ENCODE measurements at regions not wholly inside any gene's neighbourhood (a gene's known extent, or its start where the extent isn't known, plus 50 kb on each side); places are given as distances from the start of the nearest gene placed in this dataset.
"Not testable (repeated sequence)": the region's sequence is repeated elsewhere in the genome, so short reads cannot be mapped to it uniquely, and the experiment has no call there.

- DNase-seq, result no peak
Observed at GRCh38 chr3:21020043-21020442, 731.0 kb downstream of the ZNF385D start.

GRCh38 chr3:21017115-21017852 lies 733.7 kb downstream of the ZNF385D start:
- DNase-seq, result no peak

- no peak for DNase-seq
Observed at GRCh38 chr3:21013566-21013965, 737.4 kb downstream of the ZNF385D start.

- DNase-seq, result no peak
Observed at GRCh38 chr3:20999661-21000060, 751.3 kb downstream of the ZNF385D start.

- no peak for DNase-seq
Observed at GRCh38 chr3:20997183-20997582, 753.8 kb downstream of the ZNF385D start.

- DNase-seq, result no peak
Observed at GRCh38 chr3:20990896-20991295, 760.1 kb downstream of the ZNF385D start.

GRCh38 chr3:20989653-20990052 lies 761.4 kb downstream of the ZNF385D start:
- DNase-seq, result not testable (repeated sequence)

- no peak for DNase-seq
Observed at GRCh38 chr3:20984594-20985205, 766.3 kb downstream of the ZNF385D start.

- peak; percentile 10 for DNase-seq
Observed at GRCh38 chr3:20975188-20975651, 775.8 kb downstream of the ZNF385D start.

GRCh38 chr3:20974396-20974795 lies 776.6 kb downstream of the ZNF385D start:
- DNase-seq, result no peak

GRCh38 chr3:20970807-20971206 lies 780.2 kb downstream of the ZNF385D start:
- DNase-seq, result not testable (repeated sequence)

GRCh38 chr3:20967485-20967884 lies 781.5 kb upstream of the SGO1 start:
- not testable (repeated sequence) for DNase-seq

- no peak for DNase-seq
Observed at GRCh38 chr3:20958161-20958560, 772.2 kb upstream of the SGO1 start.

- no peak for DNase-seq
Observed at GRCh38 chr3:20945892-20946291, 759.9 kb upstream of the SGO1 start.

GRCh38 chr3:20935791-20936190 lies 749.8 kb upstream of the SGO1 start:
- DNase-seq, result peak; percentile 44

- DNase-seq, result no peak
Observed at GRCh38 chr3:20931834-20932233, 745.8 kb upstream of the SGO1 start.

- DNase-seq, result peak; percentile 18
Observed at GRCh38 chr3:20930034-20930433, 744.0 kb upstream of the SGO1 start.

GRCh38 chr3:20924646-20925385 lies 738.8 kb upstream of the SGO1 start:
- no peak for DNase-seq

GRCh38 chr3:20921112-20921511 lies 735.1 kb upstream of the SGO1 start:
- not testable (repeated sequence) for DNase-seq

GRCh38 chr3:20916951-20917606 lies 731.1 kb upstream of the SGO1 start:
- no peak for DNase-seq

- DNase-seq, result peak; percentile 33
Observed at GRCh38 chr3:20914310-20914709, 728.3 kb upstream of the SGO1 start.

GRCh38 chr3:20912406-20912805 lies 726.4 kb upstream of the SGO1 start:
- peak; percentile 25 for DNase-seq

- no peak for DNase-seq
Observed at GRCh38 chr3:20909511-20909910, 723.5 kb upstream of the SGO1 start.
